ENCODE measurements at regions not wholly inside any gene's neighbourhood (a gene's known extent, or its start where the extent isn't known, plus 50 kb on each side); places are given as distances from the start of the nearest gene placed in this dataset.
"Not testable (repeated sequence)": the region's sequence is repeated elsewhere in the genome, so short reads cannot be mapped to it uniquely, and the experiment has no call there.

- DNase-seq (ENCODE audit: low spot score): no peak
- Mint-ChIP-seq H3K4me1 (ENCODE audit: low read depth) (no peaks in the 10 kb centered on the region), H3K9me3 (peaks cover 37% of the 10 kb centered on the region), H3K36me3 (ENCODE audit: low read depth) (no peaks in the 10 kb centered on the region), H3K4me3 (no peak overlapping the region), H3K27ac (no peak overlapping the region), H3K27me3 (ENCODE audit: insufficient read depth) (no peaks in the 10 kb centered on the region)
- intact Hi-C loops (cut with micrococcal nuclease): no loop called here
These were observed 68.0 kb downstream of the CBLN4 start for GRCh38 chr20:55937283-55937682.

GRCh38 chr20:55936209-55936595 lies 69.1 kb downstream of the CBLN4 start:
- Mint-ChIP-seq H3K4me3 (no peak overlapping the region), H3K27me3 (ENCODE audit: insufficient read depth) (no peaks in the 10 kb centered on the region), H3K27ac (no peak overlapping the region), H3K4me1 (ENCODE audit: low read depth) (no peaks in the 10 kb centered on the region), H3K36me3 (ENCODE audit: low read depth) (no peaks in the 10 kb centered on the region), H3K9me3 (peaks cover 32% of the 10 kb centered on the region)
- no peak for DNase-seq (ENCODE audit: low spot score)
- intact Hi-C loops (cut with micrococcal nuclease): no loop called here

- Mint-ChIP-seq H3K4me1 (ENCODE audit: low read depth) (no peaks in the 10 kb centered on the region), H3K36me3 (ENCODE audit: low read depth) (no peaks in the 10 kb centered on the region), H3K27me3 (ENCODE audit: insufficient read depth) (no peaks in the 10 kb centered on the region), H3K4me3 (no peak overlapping the region), H3K27ac (no peak overlapping the region), H3K9me3 (peaks cover 30% of the 10 kb centered on the region)
- no peak for DNase-seq (ENCODE audit: low spot score)
- intact Hi-C loops (cut with micrococcal nuclease): no loop called here
These were observed 69.7 kb downstream of the CBLN4 start for GRCh38 chr20:55935448-55936208.

- no peaks in the 10 kb centered on the region for H3K4me1 Mint-ChIP-seq (ENCODE audit: low read depth)
- H3K27ac Mint-ChIP-seq: no peak overlapping the region
- no peaks in the 10 kb centered on the region for H3K36me3 Mint-ChIP-seq (ENCODE audit: low read depth)
- H3K4me3 Mint-ChIP-seq: no peak overlapping the region
- intact Hi-C loops (cut with micrococcal nuclease): no loop called here
- DNase-seq (ENCODE audit: low spot score): no peak
- no peaks in the 10 kb centered on the region for H3K27me3 Mint-ChIP-seq (ENCODE audit: insufficient read depth)
- peaks cover 27% of the 10 kb centered on the region for H3K9me3 Mint-ChIP-seq
These were observed 71.2 kb downstream of the CBLN4 start for GRCh38 chr20:55934146-55934545.

DNA sequence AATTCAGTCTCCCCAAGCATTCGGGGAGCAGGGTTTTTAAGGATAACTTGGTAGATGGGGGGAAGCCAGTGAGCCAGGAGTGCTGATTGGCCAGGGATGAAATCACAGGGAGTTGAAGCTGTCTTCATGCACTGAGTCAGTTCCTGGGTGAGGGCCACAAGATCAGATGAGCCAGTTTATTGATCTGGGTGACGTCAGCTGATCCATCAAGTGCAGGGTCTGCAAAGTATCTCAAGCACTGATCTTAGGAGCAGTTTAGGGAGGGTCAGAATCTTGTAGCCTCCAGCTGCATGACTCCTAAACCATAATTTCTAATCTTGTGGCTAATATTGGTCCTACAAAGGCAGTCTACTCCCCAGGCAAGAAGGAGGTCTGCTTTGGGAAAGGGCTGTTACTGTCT lies 74.4 kb downstream of the CBLN4 start:
- H3K9me3 Mint-ChIP-seq: peaks cover 22% of the 10 kb centered on the region
- not testable (repeated sequence) for H3K4me1 Mint-ChIP-seq (ENCODE audit: low read depth)

GRCh38 chr20:55928266-55928665 lies 77.1 kb downstream of the CBLN4 start:
- H3K27me3 Mint-ChIP-seq (ENCODE audit: insufficient read depth): no peaks in the 10 kb centered on the region

More for the DNA sequence above, 74.4 kb downstream of the CBLN4 start:
- H3K4me3 Mint-ChIP-seq; H3K27me3 Mint-ChIP-seq (ENCODE audit: insufficient read depth); H3K36me3 Mint-ChIP-seq (ENCODE audit: low read depth); H3K27ac Mint-ChIP-seq; intact Hi-C loops (cut with micrococcal nuclease); DNase-seq (ENCODE audit: low spot score): not testable (repeated sequence)

DNA sequence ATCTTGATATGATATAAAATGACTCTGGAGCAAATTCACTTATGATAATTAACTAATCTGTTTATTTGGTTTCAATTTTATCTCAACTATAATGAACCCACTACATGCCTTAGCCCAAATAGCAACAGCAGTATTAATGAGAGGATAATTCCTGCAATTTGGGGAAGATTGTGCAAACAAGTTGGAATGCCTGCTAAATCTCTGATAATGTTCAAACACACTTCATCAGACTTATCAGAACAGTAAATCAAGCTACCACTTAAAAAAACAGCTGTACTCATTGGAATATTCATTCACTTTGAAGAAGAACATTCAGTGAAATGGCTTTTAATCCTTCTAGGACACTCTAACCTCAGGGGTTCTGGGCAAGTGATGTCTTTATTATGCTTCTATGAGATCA lies 85.4 kb downstream of the CBLN4 start:
- no peaks in the 10 kb centered on the region for H3K4me1 Mint-ChIP-seq (ENCODE audit: low read depth)
- H3K27me3 Mint-ChIP-seq (ENCODE audit: insufficient read depth): no peaks in the 10 kb centered on the region
- H3K9me3 Mint-ChIP-seq: no peaks in the 10 kb centered on the region
- H3K27ac Mint-ChIP-seq: no peak overlapping the region
- intact Hi-C loops (cut with micrococcal nuclease): no loop called here
- H3K36me3 Mint-ChIP-seq (ENCODE audit: low read depth): no peaks in the 10 kb centered on the region
- no peak for DNase-seq (ENCODE audit: low spot score)
- no peak overlapping the region for H3K4me3 Mint-ChIP-seq

More at GRCh38 chr20:55928266-55928665, 77.1 kb downstream of the CBLN4 start:
- intact Hi-C loops (cut with micrococcal nuclease): no loop called here
- DNase-seq (ENCODE audit: low spot score): no peak
- no peaks in the 10 kb centered on the region for H3K4me1 Mint-ChIP-seq (ENCODE audit: low read depth)
- H3K27ac Mint-ChIP-seq: no peak overlapping the region
- no peaks in the 10 kb centered on the region for H3K36me3 Mint-ChIP-seq (ENCODE audit: low read depth)
- peaks cover 13% of the 10 kb centered on the region for H3K9me3 Mint-ChIP-seq
- H3K4me3 Mint-ChIP-seq: no peak overlapping the region

DNA sequence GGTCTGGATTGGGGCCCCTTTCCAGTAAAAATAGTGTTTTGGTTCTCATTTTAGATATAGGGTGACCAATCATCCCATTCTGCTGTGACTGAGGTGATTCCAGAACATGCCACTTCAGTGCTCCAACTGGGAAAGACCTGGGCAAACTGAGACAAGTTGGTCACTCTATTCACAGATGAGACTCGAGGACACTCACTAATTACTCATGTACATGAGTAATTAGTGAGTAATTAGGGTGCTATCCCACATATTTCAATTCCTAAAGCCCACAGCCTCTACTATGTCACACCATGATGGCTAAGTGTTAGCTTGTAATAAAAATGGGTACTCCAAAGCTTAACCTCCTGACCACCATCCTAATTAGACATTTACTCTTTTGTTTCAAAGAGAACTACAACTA lies 86.0 kb downstream of the CBLN4 start:
- Mint-ChIP-seq H3K9me3 (no peaks in the 10 kb centered on the region), H3K27ac (no peak overlapping the region), H3K4me3 (no peak overlapping the region), H3K27me3 (ENCODE audit: insufficient read depth) (no peaks in the 10 kb centered on the region), H3K4me1 (ENCODE audit: low read depth) (no peaks in the 10 kb centered on the region), H3K36me3 (ENCODE audit: low read depth) (no peaks in the 10 kb centered on the region)
- no peak for DNase-seq (ENCODE audit: low spot score)
- intact Hi-C loops (cut with micrococcal nuclease): no loop called here

DNA sequence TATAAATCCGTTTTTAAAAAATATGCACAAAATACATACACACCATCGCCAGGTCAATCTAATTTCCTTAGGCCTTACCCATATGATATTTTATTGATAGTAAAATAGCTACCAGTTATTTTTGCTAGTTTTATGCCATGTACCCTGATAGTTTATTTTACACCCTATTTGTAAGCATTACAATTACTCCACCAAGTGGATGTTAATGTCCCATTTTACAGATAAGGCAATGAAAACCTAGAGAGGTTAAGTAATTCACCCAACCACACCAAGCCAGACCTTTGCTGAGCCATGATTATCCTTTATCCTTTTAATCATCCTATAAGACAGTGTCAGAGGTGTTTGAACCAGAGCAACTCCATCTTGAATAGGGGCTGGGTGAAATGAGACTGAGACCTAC lies 86.8 kb downstream of the CBLN4 start:
- H3K36me3 Mint-ChIP-seq (ENCODE audit: low read depth): no peaks in the 10 kb centered on the region

DNA sequence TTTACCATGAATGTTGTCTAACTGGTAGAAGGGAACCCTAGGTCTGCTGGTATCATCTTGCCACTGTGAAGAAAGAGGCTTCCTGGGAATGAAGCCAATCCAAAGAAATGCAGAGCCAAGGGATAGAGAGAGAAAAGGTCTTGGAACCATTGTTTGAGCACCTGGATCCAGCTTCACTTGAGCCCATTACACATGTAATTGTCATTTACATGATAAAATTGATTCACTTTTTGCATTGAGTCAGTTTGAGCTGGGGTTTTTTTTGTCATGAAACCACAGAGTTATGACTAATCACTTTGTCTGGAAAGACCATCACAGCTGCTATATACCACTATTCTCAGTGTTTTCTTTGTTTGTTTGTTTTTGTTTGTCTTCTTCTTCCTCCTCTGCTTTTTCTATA lies 112.3 kb downstream of the CBLN4 start:
- no peaks in the 10 kb centered on the region for H3K4me1 Mint-ChIP-seq (ENCODE audit: low read depth)
- H3K27ac Mint-ChIP-seq: no peak overlapping the region
- no peaks in the 10 kb centered on the region for H3K36me3 Mint-ChIP-seq (ENCODE audit: low read depth)
- peaks cover 25% of the 10 kb centered on the region for H3K9me3 Mint-ChIP-seq
- H3K4me3 Mint-ChIP-seq: no peak overlapping the region
- H3K27me3 Mint-ChIP-seq (ENCODE audit: insufficient read depth): peaks cover 1% of the 10 kb centered on the region
- DNase-seq (ENCODE audit: low spot score): no peak
- intact Hi-C loops (cut with micrococcal nuclease): no loop called here

More for the DNA sequence above, 86.8 kb downstream of the CBLN4 start:
- Mint-ChIP-seq H3K4me1 (ENCODE audit: low read depth) (no peaks in the 10 kb centered on the region), H3K9me3 (no peaks in the 10 kb centered on the region), H3K4me3 (no peak overlapping the region), H3K27ac (no peak overlapping the region), H3K27me3 (ENCODE audit: insufficient read depth) (no peaks in the 10 kb centered on the region)
- intact Hi-C loops (cut with micrococcal nuclease): no loop called here
- no peak for DNase-seq (ENCODE audit: low spot score)

DNA sequence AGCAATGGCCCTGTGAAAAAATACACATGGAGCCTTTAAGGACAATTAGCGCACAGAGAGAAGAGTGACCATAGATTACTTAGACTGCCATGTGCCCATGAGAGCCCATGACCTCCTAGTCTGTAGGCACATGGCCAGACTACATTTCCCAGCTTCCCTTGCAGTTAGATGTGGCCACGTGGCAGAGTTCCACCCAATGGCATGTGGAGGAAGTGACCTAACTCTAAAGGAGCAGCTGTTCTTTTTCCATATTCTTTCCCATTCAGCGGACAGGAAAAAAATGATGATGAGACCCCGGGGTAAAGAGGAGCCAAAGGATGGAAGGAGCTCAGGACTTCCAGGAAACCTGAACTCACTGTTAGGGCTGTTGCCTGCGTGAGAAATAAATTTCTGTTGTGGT lies 116.6 kb downstream of the CBLN4 start:
- H3K27ac Mint-ChIP-seq: no peak overlapping the region
- H3K4me1 Mint-ChIP-seq (ENCODE audit: low read depth): no peaks in the 10 kb centered on the region
- no peaks in the 10 kb centered on the region for H3K36me3 Mint-ChIP-seq (ENCODE audit: low read depth)
- no peak overlapping the region for H3K4me3 Mint-ChIP-seq
- H3K27me3 Mint-ChIP-seq (ENCODE audit: insufficient read depth): peaks cover 1% of the 10 kb centered on the region
- intact Hi-C loops (cut with micrococcal nuclease): no loop called here
- H3K9me3 Mint-ChIP-seq: peaks cover 27% of the 10 kb centered on the region
- no peak for DNase-seq (ENCODE audit: low spot score)

DNA sequence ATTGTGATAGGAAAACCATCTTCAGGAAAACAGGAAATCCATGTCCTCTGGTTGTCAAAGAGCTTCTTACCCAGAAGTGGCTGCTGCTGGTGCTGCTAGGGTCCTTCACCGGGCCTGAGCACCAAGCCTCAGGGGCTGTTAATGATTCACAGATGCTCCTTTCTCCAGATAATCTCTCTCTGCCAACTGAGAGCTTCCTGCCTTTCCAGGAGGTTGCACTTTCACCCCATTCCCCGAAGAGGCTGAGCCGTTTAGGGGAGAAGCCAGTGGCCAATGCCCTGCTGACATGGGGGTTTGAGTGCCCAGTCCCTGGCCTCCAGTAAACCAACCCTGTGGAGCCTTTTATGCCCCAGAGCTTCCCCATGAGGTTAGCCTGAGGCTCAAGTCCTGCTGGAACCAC lies 122.4 kb downstream of the CBLN4 start:
- no peak for DNase-seq (ENCODE audit: low spot score)
- Mint-ChIP-seq H3K4me1 (ENCODE audit: low read depth) (no peaks in the 10 kb centered on the region), H3K4me3 (no peak overlapping the region), H3K27me3 (ENCODE audit: insufficient read depth) (no peaks in the 10 kb centered on the region), H3K27ac (no peak overlapping the region), H3K36me3 (ENCODE audit: low read depth) (no peaks in the 10 kb centered on the region), H3K9me3 (peaks cover 19% of the 10 kb centered on the region)
- intact Hi-C loops (cut with micrococcal nuclease): no loop called here

- peaks cover 16% of the 10 kb centered on the region for H3K9me3 Mint-ChIP-seq
- H3K36me3 Mint-ChIP-seq (ENCODE audit: low read depth): no peaks in the 10 kb centered on the region
- intact Hi-C loops (cut with micrococcal nuclease): no loop called here
- DNase-seq (ENCODE audit: low spot score): no peak
- no peak overlapping the region for H3K4me3 Mint-ChIP-seq
- H3K4me1 Mint-ChIP-seq (ENCODE audit: low read depth): no peaks in the 10 kb centered on the region
- H3K27me3 Mint-ChIP-seq (ENCODE audit: insufficient read depth): no peaks in the 10 kb centered on the region
- H3K27ac Mint-ChIP-seq: no peak overlapping the region
These were observed 123.0 kb downstream of the CBLN4 start for GRCh38 chr20:55882286-55882685.

GRCh38 chr20:55881204-55881603 lies 124.1 kb downstream of the CBLN4 start:
- Mint-ChIP-seq H3K9me3 (peaks cover 20% of the 10 kb centered on the region), H3K27ac (no peak overlapping the region), H3K36me3 (ENCODE audit: low read depth) (no peaks in the 10 kb centered on the region), H3K4me3 (no peak overlapping the region), H3K4me1 (ENCODE audit: low read depth) (no peaks in the 10 kb centered on the region), H3K27me3 (ENCODE audit: insufficient read depth) (no peaks in the 10 kb centered on the region)
- intact Hi-C loops (cut with micrococcal nuclease): no loop called here
- no peak for DNase-seq (ENCODE audit: low spot score)

Data from activated T-helper 1 cell treated with anti-CD3 and anti-CD28 coated beads, Interleukin-12 subunit alpha, Interleukin-12 subunit beta, Interleukin-2, Interleukin-4 antibody, amounts not matched to agents 30 ng/mL and 10 ng/mL and 1 ng/mL, durations not matched to agents 14 hours and 24 hours and 36 hours (primary cell).